ENCODE measurements at regions not wholly inside any gene's neighbourhood (a gene's known extent, or its start where the extent isn't known, plus 50 kb on each side); places are given as distances from the start of the nearest gene placed in this dataset.

DNA sequence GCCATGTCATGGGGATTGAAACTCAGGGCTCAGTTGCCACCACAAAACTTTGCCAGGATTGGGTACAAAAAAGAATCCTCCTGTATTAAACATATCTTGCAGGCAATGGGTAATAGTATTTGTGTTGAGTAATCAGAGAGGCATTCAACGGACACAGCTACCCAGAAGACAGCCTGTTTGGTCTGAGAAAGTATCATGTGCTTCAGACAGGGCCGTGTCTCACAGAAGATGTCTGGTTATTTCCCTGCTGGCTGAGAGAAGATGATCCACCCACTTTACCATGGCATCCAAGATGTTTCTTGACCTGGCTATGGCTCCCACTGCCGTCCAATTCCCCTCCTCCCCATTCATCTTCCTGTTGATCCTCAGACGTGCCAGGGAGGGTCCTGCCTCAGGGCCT is 304.3 kb upstream of the XYLT1 start:
- Mint-ChIP-seq H3K27me3 (peaks cover 20 to 27% of the 10 kb centered on the region in 2 donors), H3K4me1 (no peaks in the 10 kb centered on the region), H3K27ac (no peak overlapping the region), H3K36me3 (no peaks in the 10 kb centered on the region), H3K4me3 (no peak overlapping the region), H3K9me3 (peaks cover 0 to 16% (median 0%) of the 10 kb centered on the region in 5 donors)
- no peaks in the 10 kb centered on the region for H3K36me3 ChIP-seq (ENCODE audit: insufficient read depth, low read length)
- no peak for DNase-seq
- ChIA-PET CTCF (no interaction called here), POLR2A (interaction anchor here (0.6 kb wide), 1 partner anchor 311 kb away, joined by 6 read pairs; no protein-coding TSS in a partner anchor)
- no peak overlapping the region for H3K27ac ChIP-seq (ENCODE audit: low read depth, low read length)
- no peaks in the 10 kb centered on the region for H3K9me3 ChIP-seq (ENCODE audit: low read length)
- H3K4me3 ChIP-seq (ENCODE audit: low read length), result no peak overlapping the region
- H3K27me3 ChIP-seq (ENCODE audit: insufficient read depth, low read length, poor library complexity, severe bottlenecking), result no peaks in the 10 kb centered on the region
- no peaks in the 10 kb centered on the region for H3K4me1 ChIP-seq (ENCODE audit: insufficient read depth, low read length)

DNA sequence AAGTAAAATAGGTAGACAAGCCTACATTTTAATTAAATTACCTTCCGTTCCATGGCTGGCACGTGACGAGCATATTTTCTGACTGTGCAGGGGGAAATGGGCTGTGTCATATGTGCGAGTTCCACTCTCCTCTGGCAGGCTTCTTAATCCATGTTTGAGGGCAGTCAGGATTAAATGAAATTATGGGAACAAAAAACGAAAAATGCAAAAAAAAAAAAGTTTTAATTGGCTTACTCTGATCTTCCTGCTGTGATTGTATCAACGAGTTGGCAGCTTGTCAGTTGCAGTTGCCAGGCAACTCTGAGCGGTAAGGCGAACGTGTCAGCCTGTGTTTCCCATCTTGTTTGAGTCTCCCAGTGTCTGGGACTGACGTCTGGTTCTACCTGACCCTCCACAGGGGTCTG is 302.9 kb upstream of the XYLT1 start:
- Mint-ChIP-seq H3K27me3 (peaks cover 20 to 27% of the 10 kb centered on the region in 2 donors), H3K27ac (peak overlapping the region in 1 of 8 donors; percentile 38), H3K4me3 (no peak overlapping the region), H3K36me3 (no peaks in the 10 kb centered on the region), H3K4me1 (no peaks in the 10 kb centered on the region), H3K9me3 (peaks cover 0 to 15% (median 0%) of the 10 kb centered on the region in 5 donors)
- Histone ChIP-seq H3K27ac (ENCODE audit: low read depth, low read length) (no peak overlapping the region), H3K4me1 (ENCODE audit: insufficient read depth, low read length) (no peaks in the 10 kb centered on the region), H3K27me3 (ENCODE audit: insufficient read depth, low read length, poor library complexity, severe bottlenecking) (no peaks in the 10 kb centered on the region), H3K9me3 (ENCODE audit: low read length) (no peaks in the 10 kb centered on the region), H3K36me3 (ENCODE audit: insufficient read depth, low read length) (no peaks in the 10 kb centered on the region), H3K4me3 (ENCODE audit: low read length) (no peak overlapping the region)
- no peak for DNase-seq
- POLR2A ChIA-PET, result no interaction called here
- CTCF ChIA-PET, result interaction anchor here (1.1 kb wide), 1 partner anchor 24 kb away, joined by 3 read pairs; no protein-coding TSS in a partner anchor

DNA sequence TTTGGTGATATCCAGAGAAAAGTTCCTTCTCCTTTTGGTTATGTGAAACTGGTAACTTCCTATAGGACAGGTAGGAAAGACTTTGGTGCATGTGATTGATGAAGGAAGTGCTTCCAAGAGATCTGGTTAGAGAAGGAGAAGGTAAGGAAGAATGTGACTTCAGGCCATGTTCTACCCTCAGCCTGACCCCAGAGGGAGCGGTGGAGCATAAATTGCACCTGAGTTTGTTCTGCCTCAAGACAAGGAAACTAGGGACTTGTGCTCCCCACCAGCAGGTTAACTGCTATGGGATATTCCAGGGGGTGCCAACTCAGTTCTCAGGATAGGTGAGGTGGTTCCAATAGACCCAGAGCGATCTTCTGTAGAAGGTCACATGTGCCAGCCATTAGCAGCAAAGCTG is 299.3 kb upstream of the XYLT1 start:
- H3K9me3 Mint-ChIP-seq, result peaks cover 0 to 8% (median 0%) of the 10 kb centered on the region in 5 donors
- ChIA-PET POLR2A (no interaction called here), CTCF (no interaction called here)
- no peaks in the 10 kb centered on the region for H3K4me1 Mint-ChIP-seq
- no peak for DNase-seq
- Histone ChIP-seq H3K4me3 (ENCODE audit: low read length) (no peak overlapping the region), H3K27ac (ENCODE audit: low read depth, low read length) (no peak overlapping the region), H3K4me1 (ENCODE audit: insufficient read depth, low read length) (no peaks in the 10 kb centered on the region), H3K9me3 (ENCODE audit: low read length) (no peaks in the 10 kb centered on the region), H3K27me3 (ENCODE audit: insufficient read depth, low read length, poor library complexity, severe bottlenecking) (no peaks in the 10 kb centered on the region), H3K36me3 (ENCODE audit: insufficient read depth, low read length) (no peaks in the 10 kb centered on the region)
- no peak overlapping the region for H3K4me3 Mint-ChIP-seq
- H3K27me3 Mint-ChIP-seq, result peaks cover 12 to 27% of the 10 kb centered on the region in 2 donors
- no peak overlapping the region for H3K27ac Mint-ChIP-seq
- H3K36me3 Mint-ChIP-seq, result no peaks in the 10 kb centered on the region

DNA sequence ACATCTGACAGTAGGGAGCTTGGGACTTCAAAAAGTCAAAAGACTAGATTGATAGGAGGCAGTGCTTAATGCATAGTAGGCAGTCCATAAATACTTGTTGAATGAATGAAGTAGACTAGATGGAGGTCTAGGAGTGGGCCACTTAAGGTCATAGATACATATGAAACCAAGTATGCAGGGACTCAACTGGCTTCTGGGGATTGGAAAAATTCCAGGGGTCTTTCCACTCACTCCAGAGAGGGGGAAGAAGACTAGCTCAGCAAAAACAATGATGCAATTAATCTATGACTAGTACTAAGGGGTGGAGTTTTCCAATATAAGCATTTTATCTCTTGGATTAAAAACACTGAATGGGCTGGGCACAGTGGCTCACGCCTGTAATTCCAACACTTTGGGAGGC is 298.3 kb upstream of the XYLT1 start:
- Histone ChIP-seq H3K36me3 (ENCODE audit: insufficient read depth, low read length) (no peaks in the 10 kb centered on the region), H3K27ac (ENCODE audit: low read depth, low read length) (no peak overlapping the region), H3K4me3 (ENCODE audit: low read length) (no peak overlapping the region), H3K4me1 (ENCODE audit: insufficient read depth, low read length) (no peaks in the 10 kb centered on the region), H3K9me3 (ENCODE audit: low read length) (no peaks in the 10 kb centered on the region), H3K27me3 (ENCODE audit: insufficient read depth, low read length, poor library complexity, severe bottlenecking) (no peaks in the 10 kb centered on the region)
- no peak overlapping the region for H3K4me3 Mint-ChIP-seq
- peaks cover 4 to 27% of the 10 kb centered on the region in 2 donors for H3K27me3 Mint-ChIP-seq
- DNase-seq, result no peak
- no peaks in the 10 kb centered on the region for H3K4me1 Mint-ChIP-seq
- no peaks in the 10 kb centered on the region for H3K36me3 Mint-ChIP-seq
- ChIA-PET CTCF (no interaction called here), POLR2A (no interaction called here)
- no peak overlapping the region for H3K27ac Mint-ChIP-seq
- H3K9me3 Mint-ChIP-seq, result peaks cover 0 to 8% (median 0%) of the 10 kb centered on the region in 5 donors

GRCh38 chr16:17768257-17768656 is 297.5 kb upstream of the XYLT1 start:
- CTCF ChIA-PET, result no interaction called here
- Histone ChIP-seq H3K27me3 (ENCODE audit: insufficient read depth, low read length, poor library complexity, severe bottlenecking) (no peaks in the 10 kb centered on the region), H3K36me3 (ENCODE audit: insufficient read depth, low read length) (no peaks in the 10 kb centered on the region), H3K9me3 (ENCODE audit: low read length) (no peaks in the 10 kb centered on the region), H3K4me1 (ENCODE audit: insufficient read depth, low read length) (no peaks in the 10 kb centered on the region), H3K27ac (ENCODE audit: low read depth, low read length) (no peak overlapping the region), H3K4me3 (ENCODE audit: low read length) (no peak overlapping the region)
- Mint-ChIP-seq H3K36me3 (no peaks in the 10 kb centered on the region), H3K4me3 (no peak overlapping the region), H3K27me3 (peaks cover 2 to 25% of the 10 kb centered on the region in 2 donors), H3K9me3 (peaks cover 0 to 8% (median 0%) of the 10 kb centered on the region in 5 donors), H3K4me1 (no peaks in the 10 kb centered on the region), H3K27ac (no peak overlapping the region)
- POLR2A ChIA-PET, result no interaction called here
- DNase-seq, result no peak

DNA sequence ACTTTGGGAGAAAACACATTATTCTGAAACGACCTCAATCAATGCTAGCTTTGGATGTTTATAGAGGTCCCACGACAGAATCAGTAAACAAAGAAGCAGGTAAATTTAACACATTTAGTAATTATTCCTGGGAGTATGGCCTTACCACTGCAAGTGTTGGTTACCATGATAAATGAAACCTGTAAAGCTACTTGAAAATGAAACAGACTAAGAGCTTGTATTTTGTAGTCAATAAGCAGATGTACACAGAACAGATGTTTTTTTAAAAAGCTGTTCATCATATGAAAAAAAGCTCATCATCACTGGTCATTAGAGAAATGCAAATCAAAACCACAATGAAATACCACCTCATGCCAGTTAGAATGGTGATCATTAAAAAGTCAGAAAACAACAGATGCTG is 295.3 kb upstream of the XYLT1 start:
- Histone ChIP-seq H3K27ac (ENCODE audit: low read depth, low read length) (no peak overlapping the region), H3K4me1 (ENCODE audit: insufficient read depth, low read length) (no peaks in the 10 kb centered on the region), H3K36me3 (ENCODE audit: insufficient read depth, low read length) (no peaks in the 10 kb centered on the region), H3K27me3 (ENCODE audit: insufficient read depth, low read length, poor library complexity, severe bottlenecking) (no peaks in the 10 kb centered on the region), H3K9me3 (ENCODE audit: low read length) (no peaks in the 10 kb centered on the region), H3K4me3 (ENCODE audit: low read length) (no peak overlapping the region)
- ChIA-PET POLR2A (no interaction called here), CTCF (no interaction called here)
- Mint-ChIP-seq H3K27ac (no peak overlapping the region), H3K4me1 (no peaks in the 10 kb centered on the region), H3K4me3 (no peak overlapping the region), H3K9me3 (peaks cover 0 to 5% (median 0%) of the 10 kb centered on the region in 5 donors), H3K36me3 (no peaks in the 10 kb centered on the region), H3K27me3 (peaks cover 2 to 41% of the 10 kb centered on the region in 2 donors)
- no peak for DNase-seq

DNA sequence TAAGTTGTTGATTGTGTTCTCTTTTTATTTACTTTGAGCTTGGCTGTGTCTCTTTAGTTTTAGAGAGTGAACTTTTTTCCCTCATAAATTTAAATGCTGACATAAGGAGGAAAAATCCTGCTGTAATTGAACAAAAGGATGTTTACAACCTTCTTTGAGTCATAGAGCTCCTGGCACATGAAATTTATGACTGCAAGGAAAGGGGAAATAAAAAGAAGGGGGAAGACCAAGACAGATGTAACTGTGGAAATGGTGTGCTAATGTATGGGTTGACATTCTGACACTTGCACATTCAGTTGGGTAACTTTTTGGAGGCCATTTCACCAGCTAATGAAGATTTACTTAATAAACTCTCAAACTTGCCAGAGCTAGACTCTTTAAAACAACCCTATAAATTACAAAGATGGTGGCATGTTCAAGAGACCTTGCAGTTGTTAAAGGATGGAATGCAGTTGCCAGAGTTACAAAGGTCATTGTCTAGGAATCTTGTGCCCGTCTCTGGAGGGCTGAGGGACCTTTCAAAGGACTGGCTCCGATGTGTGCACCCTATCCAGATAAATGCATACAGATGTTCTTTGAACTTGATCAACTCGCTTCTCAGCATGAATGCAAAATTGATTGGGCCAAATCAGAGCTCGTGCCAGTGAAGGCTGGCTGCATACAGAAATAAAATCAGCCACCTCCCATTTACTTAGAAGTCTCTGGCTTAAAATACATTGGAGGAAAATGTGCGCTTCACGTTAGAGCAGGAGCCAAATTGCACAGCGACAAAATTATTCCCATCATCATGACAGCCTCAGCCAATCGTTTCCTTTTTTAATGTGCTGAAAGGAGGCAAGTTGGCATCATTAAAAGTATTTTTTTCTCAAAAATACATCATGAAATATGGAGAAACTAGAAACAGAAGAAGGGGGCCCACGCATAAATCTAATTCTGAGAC is 289.0 kb upstream of the XYLT1 start:
- Mint-ChIP-seq H3K9me3 (no peaks in the 10 kb centered on the region), H3K4me3 (no peak overlapping the region), H3K27me3 (peaks cover 4 to 42% of the 10 kb centered on the region in 2 donors), H3K36me3 (no peaks in the 10 kb centered on the region), H3K4me1 (no peaks in the 10 kb centered on the region), H3K27ac (no peak overlapping the region)
- Histone ChIP-seq H3K4me3 (ENCODE audit: low read length) (no peak overlapping the region), H3K27ac (ENCODE audit: low read depth, low read length) (no peak overlapping the region), H3K36me3 (ENCODE audit: insufficient read depth, low read length) (no peaks in the 10 kb centered on the region), H3K27me3 (ENCODE audit: insufficient read depth, low read length, poor library complexity, severe bottlenecking) (no peaks in the 10 kb centered on the region), H3K9me3 (ENCODE audit: low read length) (no peaks in the 10 kb centered on the region), H3K4me1 (ENCODE audit: insufficient read depth, low read length) (no peaks in the 10 kb centered on the region)
- no peak for DNase-seq
- POLR2A ChIA-PET, result no interaction called here
- CTCF ChIA-PET, result no interaction called here

DNA sequence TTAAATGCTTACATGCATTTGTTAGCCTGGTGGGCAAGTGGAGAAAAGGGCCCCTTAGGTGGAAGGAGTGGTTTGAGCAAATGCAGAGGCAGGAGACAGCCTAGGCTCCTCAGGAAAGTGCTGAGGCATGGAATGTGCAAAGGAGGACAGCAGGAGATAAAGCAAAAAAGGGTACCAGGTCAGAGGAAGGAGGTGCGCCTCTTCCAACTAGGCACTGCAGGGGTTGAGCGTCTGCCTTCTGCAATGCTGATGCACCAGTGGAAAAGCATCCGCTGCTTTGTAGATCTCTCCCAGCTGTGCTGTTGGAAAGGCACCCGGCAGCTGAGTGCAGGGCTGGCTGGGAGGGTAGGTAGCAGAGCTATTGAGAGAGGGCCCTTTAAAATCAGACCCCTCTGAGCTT is 287.0 kb upstream of the XYLT1 start:
- no peak for DNase-seq
- H3K9me3 Mint-ChIP-seq, result peaks cover 0 to 1% (median 0%) of the 10 kb centered on the region in 5 donors
- no peaks in the 10 kb centered on the region for H3K36me3 ChIP-seq (ENCODE audit: insufficient read depth, low read length)
- POLR2A ChIA-PET, result no interaction called here
- no peaks in the 10 kb centered on the region for H3K27me3 ChIP-seq (ENCODE audit: insufficient read depth, low read length, poor library complexity, severe bottlenecking)
- H3K36me3 Mint-ChIP-seq, result no peaks in the 10 kb centered on the region
- no peaks in the 10 kb centered on the region for H3K9me3 ChIP-seq (ENCODE audit: low read length)
- no peaks in the 10 kb centered on the region for H3K4me1 ChIP-seq (ENCODE audit: insufficient read depth, low read length)
- no peak overlapping the region for H3K4me3 Mint-ChIP-seq
- CTCF ChIA-PET, result no interaction called here
- no peak overlapping the region for H3K27ac Mint-ChIP-seq
- H3K27me3 Mint-ChIP-seq, result peaks cover 6 to 34% of the 10 kb centered on the region in 2 donors
- H3K27ac ChIP-seq (ENCODE audit: low read depth, low read length), result no peak overlapping the region
- H3K4me3 ChIP-seq (ENCODE audit: low read length), result no peak overlapping the region
- H3K4me1 Mint-ChIP-seq, result no peaks in the 10 kb centered on the region
